ENCODE measurements at regions not wholly inside any gene's neighbourhood (a gene's known extent, or its start where the extent isn't known, plus 50 kb on each side); places are given as distances from the start of the nearest gene placed in this dataset.

GRCh38 chr22:47736186-47737034 lies 974.0 kb downstream of the TBC1D22A start:
- Histone ChIP-seq H3K9me3 (ENCODE audit: low read depth) (no peaks in the 10 kb centered on the region), H3K4me3 (no peak overlapping the region), H4K20me1 (ENCODE audit: insufficient read depth) (no peaks in the 10 kb centered on the region), H3K27me3 (replicated peaks; ENCODE audit: insufficient read depth) (no peaks in the 10 kb centered on the region), H2AFZ (no peak overlapping the region), H3K27ac (no peak overlapping the region), H3K9ac (no peak overlapping the region), H3K4me1 (ENCODE audit: insufficient read depth) (no peaks in the 10 kb centered on the region), H3K4me2 (ENCODE audit: unreplicated experiment) (no peak overlapping the region), H3K79me2 (ENCODE audit: insufficient read depth) (no peaks in the 10 kb centered on the region), H3K36me3 (ENCODE audit: low read depth) (no peaks in the 10 kb centered on the region), H3F3A (ENCODE audit: insufficient read depth) (no peaks in the 10 kb centered on the region), H3K9me2 (ENCODE audit: insufficient read depth) (no peaks in the 10 kb centered on the region)
- no peak for DNase-seq
- 49 to 53% methylated on average over 15 of the region's 15 CpGs for WGBS, 2 experiments (ENCODE audit: low coverage in 1 of 2, low lambda C conversion rate in 2 of 2, missing lambda C conversion rate in 2 of 2)
- no peak for TF ChIP-seq EZH2 (IDR thresholded peaks at IDR 0.05; ENCODE audit: insufficient read depth, poor library complexity, severe bottlenecking)
- TF ChIP-seq EZH2phosphoT487 (IDR thresholded peaks at IDR 0.05; ENCODE audit: insufficient read depth, low read depth), result no peak
- in situ Hi-C loops (cut with MboI), result no loop called here

GRCh38 chr22:47734511-47734910 lies 972.1 kb downstream of the TBC1D22A start:
- in situ Hi-C loops (cut with MboI), result no loop called here

GRCh38 chr22:47727641-47728040 lies 965.2 kb downstream of the TBC1D22A start:
- Histone ChIP-seq H3K36me3 (ENCODE audit: low read depth) (no peaks in the 10 kb centered on the region), H3K4me1 (ENCODE audit: insufficient read depth) (no peaks in the 10 kb centered on the region), H4K20me1 (ENCODE audit: insufficient read depth) (no peaks in the 10 kb centered on the region), H3K9ac (no peak overlapping the region), H3K4me3 (no peak overlapping the region), H3K9me3 (ENCODE audit: low read depth) (no peaks in the 10 kb centered on the region), H3F3A (ENCODE audit: insufficient read depth) (no peaks in the 10 kb centered on the region), H3K27me3 (replicated peaks; ENCODE audit: insufficient read depth) (no peaks in the 10 kb centered on the region), H3K27ac (no peak overlapping the region), H3K79me2 (ENCODE audit: insufficient read depth) (no peaks in the 10 kb centered on the region), H3K4me2 (ENCODE audit: unreplicated experiment) (no peak overlapping the region), H2AFZ (no peak overlapping the region), H3K9me2 (ENCODE audit: insufficient read depth) (no peaks in the 10 kb centered on the region)
- in situ Hi-C loops (cut with MboI), result no loop called here
- TF ChIP-seq EZH2 (IDR thresholded peaks at IDR 0.05; ENCODE audit: insufficient read depth, poor library complexity, severe bottlenecking) (no peak), EZH2phosphoT487 (IDR thresholded peaks at IDR 0.05; ENCODE audit: insufficient read depth, low read depth) (no peak)
- 0 to 2% methylated on average over 1 of the region's 1 CpG for WGBS, 2 experiments (ENCODE audit: low coverage in 1 of 2, low lambda C conversion rate in 2 of 2, missing lambda C conversion rate in 2 of 2)
- DNase-seq, result no peak

More at GRCh38 chr22:47734511-47734910, 972.1 kb downstream of the TBC1D22A start:
- 30 to 48% methylated on average over 5 to 7 of the region's 7 CpGs for WGBS, 2 experiments (ENCODE audit: low coverage in 1 of 2, low lambda C conversion rate in 2 of 2, missing lambda C conversion rate in 2 of 2)
- Histone ChIP-seq H3K27me3 (replicated peaks; ENCODE audit: insufficient read depth) (no peaks in the 10 kb centered on the region), H3K36me3 (ENCODE audit: low read depth) (no peaks in the 10 kb centered on the region), H3K9me2 (ENCODE audit: insufficient read depth) (no peaks in the 10 kb centered on the region), H3K27ac (no peak overlapping the region), H3K4me2 (ENCODE audit: unreplicated experiment) (no peak overlapping the region), H3F3A (ENCODE audit: insufficient read depth) (no peaks in the 10 kb centered on the region), H2AFZ (no peak overlapping the region), H3K9me3 (ENCODE audit: low read depth) (no peaks in the 10 kb centered on the region), H3K4me3 (no peak overlapping the region), H3K79me2 (ENCODE audit: insufficient read depth) (no peaks in the 10 kb centered on the region), H4K20me1 (ENCODE audit: insufficient read depth) (no peaks in the 10 kb centered on the region), H3K4me1 (ENCODE audit: insufficient read depth) (no peaks in the 10 kb centered on the region), H3K9ac (no peak overlapping the region)
- DNase-seq, result no peak
- TF ChIP-seq EZH2 (IDR thresholded peaks at IDR 0.05; ENCODE audit: insufficient read depth, poor library complexity, severe bottlenecking), result no peak
- TF ChIP-seq EZH2phosphoT487 (IDR thresholded peaks at IDR 0.05; ENCODE audit: insufficient read depth, low read depth), result no peak

GRCh38 chr22:47724751-47725150 lies 962.3 kb downstream of the TBC1D22A start:
- no peak overlapping the region for H3K4me3 ChIP-seq
- DNase-seq, result no peak
- TF ChIP-seq EZH2 (IDR thresholded peaks at IDR 0.05; ENCODE audit: insufficient read depth, poor library complexity, severe bottlenecking) (no peak), EZH2phosphoT487 (IDR thresholded peaks at IDR 0.05; ENCODE audit: insufficient read depth, low read depth) (no peak)
- H3K27me3 ChIP-seq (replicated peaks; ENCODE audit: insufficient read depth), result no peaks in the 10 kb centered on the region
- no peaks in the 10 kb centered on the region for H3F3A ChIP-seq (ENCODE audit: insufficient read depth)
- H3K9me2 ChIP-seq (ENCODE audit: insufficient read depth), result no peaks in the 10 kb centered on the region
- no peak overlapping the region for H3K9ac ChIP-seq
- H3K36me3 ChIP-seq (ENCODE audit: low read depth), result no peaks in the 10 kb centered on the region
- H2AFZ ChIP-seq, result no peak overlapping the region
- in situ Hi-C loops (cut with MboI), result no loop called here
- no peaks in the 10 kb centered on the region for H3K79me2 ChIP-seq (ENCODE audit: insufficient read depth)
- no peaks in the 10 kb centered on the region for H4K20me1 ChIP-seq (ENCODE audit: insufficient read depth)
- no peak overlapping the region for H3K4me2 ChIP-seq (ENCODE audit: unreplicated experiment)
- H3K27ac ChIP-seq, result no peak overlapping the region
- no peaks in the 10 kb centered on the region for H3K4me1 ChIP-seq (ENCODE audit: insufficient read depth)
- 26 to 37% methylated on average over 2 of the region's 2 CpGs for WGBS, 2 experiments (ENCODE audit: low coverage in 1 of 2, low lambda C conversion rate in 2 of 2, missing lambda C conversion rate in 2 of 2)
- no peaks in the 10 kb centered on the region for H3K9me3 ChIP-seq (ENCODE audit: low read depth)
